ENCODE measurements at regions not wholly inside any gene's neighbourhood (a gene's known extent, or its start where the extent isn't known, plus 50 kb on each side); places are given as distances from the start of the nearest gene placed in this dataset.

DNA sequence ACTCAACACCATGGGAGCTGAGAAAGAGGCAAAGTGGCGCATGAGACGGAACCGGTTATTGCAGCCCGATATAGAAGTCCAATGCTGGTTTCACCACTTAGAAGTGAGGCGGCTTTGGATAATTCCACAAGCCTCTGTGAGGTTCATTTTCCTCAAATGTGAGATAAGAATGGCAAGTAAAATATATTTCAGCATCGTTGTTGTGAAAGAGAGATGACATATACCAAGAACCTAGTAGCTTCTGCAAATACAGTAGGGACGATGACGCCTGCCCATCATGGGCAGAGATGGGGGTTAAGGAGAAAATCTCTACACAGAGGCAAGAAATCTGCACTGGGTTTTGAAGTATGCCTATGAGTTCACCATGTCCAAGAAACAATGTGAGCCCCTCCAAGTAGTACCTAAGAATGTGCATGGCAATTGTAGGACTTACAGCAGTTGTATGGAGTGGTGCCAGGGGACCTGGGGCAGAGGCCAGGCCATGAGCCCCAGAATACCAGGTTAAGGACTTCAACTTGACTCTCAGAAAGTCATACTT lies 352.0 kb downstream of the RNF144A start:
- TF ChIP-seq, protein P1, sequence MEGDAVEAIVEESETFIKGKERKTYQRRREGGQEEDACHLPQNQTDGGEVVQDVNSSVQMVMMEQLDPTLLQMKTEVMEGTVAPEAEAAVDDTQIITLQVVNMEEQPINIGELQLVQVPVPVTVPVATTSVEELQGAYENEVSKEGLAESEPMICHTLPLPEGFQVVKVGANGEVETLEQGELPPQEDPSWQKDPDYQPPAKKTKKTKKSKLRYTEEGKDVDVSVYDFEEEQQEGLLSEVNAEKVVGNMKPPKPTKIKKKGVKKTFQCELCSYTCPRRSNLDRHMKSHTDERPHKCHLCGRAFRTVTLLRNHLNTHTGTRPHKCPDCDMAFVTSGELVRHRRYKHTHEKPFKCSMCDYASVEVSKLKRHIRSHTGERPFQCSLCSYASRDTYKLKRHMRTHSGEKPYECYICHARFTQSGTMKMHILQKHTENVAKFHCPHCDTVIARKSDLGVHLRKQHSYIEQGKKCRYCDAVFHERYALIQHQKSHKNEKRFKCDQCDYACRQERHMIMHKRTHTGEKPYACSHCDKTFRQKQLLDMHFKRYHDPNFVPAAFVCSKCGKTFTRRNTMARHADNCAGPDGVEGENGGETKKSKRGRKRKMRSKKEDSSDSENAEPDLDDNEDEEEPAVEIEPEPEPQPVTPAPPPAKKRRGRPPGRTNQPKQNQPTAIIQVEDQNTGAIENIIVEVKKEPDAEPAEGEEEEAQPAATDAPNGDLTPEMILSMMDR (conservative IDR thresholded peaks at IDR 0.05; ENCODE audit: low read length) = no peak
- TF ChIP-seq EZH2phosphoT487 (IDR thresholded peaks at IDR 0.05; ENCODE audit: borderline replicate concordance) = no peak

All from Loucy (cell line).